Cardiac muscle cell (in vitro differentiated cells and primary cell): ENCODE measurements at regions not wholly inside any gene's neighbourhood (a gene's known extent, or its start where the extent isn't known, plus 50 kb on each side); places are given as distances from the start of the nearest gene placed in this dataset.

Experiments
- DNase-seq, 2 donors: peaks; one replicate each; pipeline versions ENCODE4 v3.0.0 to v3.0.0-alpha.2; 2010 to 2017; ENCODE audit warnings: low read depth in 1 of 2, low spot score in 1 of 2
- H3K27ac ChIP-seq: fragments of 200-600 bp; sonication (generic); 2 replicates; pipeline ENCODE4 v1.5.1; 2016
- H3K27me3 ChIP-seq: fragments of 200-600 bp; sonication (generic); 2 replicates; pipeline ENCODE4 v1.6.0; 2016; ENCODE audit warnings: control low read depth
- H3K36me3 ChIP-seq: fragments of 200-600 bp; sonication (generic); 2 replicates; pipeline ENCODE4 v1.5.1; 2016; ENCODE audit warnings: control low read depth
- H3K4me1 ChIP-seq: fragments of 200-600 bp; sonication (generic); 2 replicates; pipeline ENCODE4 v1.8.1; 2017; ENCODE audit warnings: low read depth, mild to moderate bottlenecking, mixed run types
- H3K4me3 ChIP-seq: fragments of 200-600 bp; sonication (generic); 2 replicates; pipeline ENCODE4 v1.5.1; 2016; ENCODE audit warnings: mild to moderate bottlenecking
- H3K9me3 ChIP-seq: fragments of 200-600 bp; sonication (generic); 2 replicates; pipeline ENCODE4 v1.5.1; 2017; ENCODE audit warnings: low read depth, mild to moderate bottlenecking, control low read depth
- CTCF ChIP-seq: IDR thresholded peaks from 2 replicates; pipeline ENCODE4 v1.5.1; 2012; ENCODE audit warnings: low read depth, mild to moderate bottlenecking, low read length

DNA sequence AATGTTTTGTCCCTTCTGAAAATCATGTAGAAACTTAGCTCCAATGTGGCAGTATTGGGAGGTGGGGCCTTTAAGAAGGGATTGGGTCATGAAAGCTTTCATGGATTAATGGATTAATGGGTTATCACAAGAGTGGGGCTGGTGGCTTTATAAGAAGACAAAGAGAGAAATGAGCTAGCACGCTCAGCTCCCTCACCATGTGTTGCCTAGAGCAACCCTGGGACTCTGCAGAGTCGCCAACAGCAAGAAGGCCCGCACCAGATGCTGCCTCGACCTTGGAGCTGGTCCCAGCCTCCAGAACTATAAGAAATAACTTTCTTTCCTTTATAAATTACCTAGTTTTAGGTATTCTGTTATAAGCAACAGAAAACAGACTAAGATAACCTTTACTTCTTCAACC lies 74.9 kb upstream of the HECW1 start:
- DNase-seq = no peak
- H3K9me3 ChIP-seq = no peaks in the 10 kb centered on the region
- no peak overlapping the region for H3K27ac ChIP-seq
- H3K27me3 ChIP-seq = no peaks in the 10 kb centered on the region
- H3K36me3 ChIP-seq = no peaks in the 10 kb centered on the region
- TF ChIP-seq CTCF = no peak
- peaks cover 14% of the 10 kb centered on the region for H3K4me1 ChIP-seq
- no peak overlapping the region for H3K4me3 ChIP-seq

GRCh38 chr7:43038254-43038653 lies 74.2 kb upstream of the HECW1 start:
- H3K4me1 ChIP-seq = peaks cover 14% of the 10 kb centered on the region
- no peaks in the 10 kb centered on the region for H3K36me3 ChIP-seq
- H3K27ac ChIP-seq = no peak overlapping the region
- H3K27me3 ChIP-seq = no peaks in the 10 kb centered on the region
- H3K9me3 ChIP-seq = no peaks in the 10 kb centered on the region
- no peak for TF ChIP-seq CTCF
- H3K4me3 ChIP-seq = no peak overlapping the region
- DNase-seq = peak in 1 of 2 donors; percentile 84

GRCh38 chr7:43039346-43039745 lies 73.1 kb upstream of the HECW1 start:
- Histone ChIP-seq H3K4me3 (no peak overlapping the region), H3K36me3 (no peaks in the 10 kb centered on the region), H3K9me3 (no peaks in the 10 kb centered on the region), H3K4me1 (peaks cover 14% of the 10 kb centered on the region), H3K27me3 (no peaks in the 10 kb centered on the region), H3K27ac (no peak overlapping the region)
- no peak for DNase-seq
- TF ChIP-seq CTCF = no peak

- Histone ChIP-seq H3K4me1 (peaks cover 14% of the 10 kb centered on the region), H3K27ac (no peak overlapping the region), H3K27me3 (no peaks in the 10 kb centered on the region), H3K9me3 (no peaks in the 10 kb centered on the region), H3K4me3 (no peak overlapping the region), H3K36me3 (no peaks in the 10 kb centered on the region)
- DNase-seq = no peak
- TF ChIP-seq CTCF = no peak
These were observed 72.0 kb upstream of the HECW1 start for GRCh38 chr7:43040461-43040860.

DNA sequence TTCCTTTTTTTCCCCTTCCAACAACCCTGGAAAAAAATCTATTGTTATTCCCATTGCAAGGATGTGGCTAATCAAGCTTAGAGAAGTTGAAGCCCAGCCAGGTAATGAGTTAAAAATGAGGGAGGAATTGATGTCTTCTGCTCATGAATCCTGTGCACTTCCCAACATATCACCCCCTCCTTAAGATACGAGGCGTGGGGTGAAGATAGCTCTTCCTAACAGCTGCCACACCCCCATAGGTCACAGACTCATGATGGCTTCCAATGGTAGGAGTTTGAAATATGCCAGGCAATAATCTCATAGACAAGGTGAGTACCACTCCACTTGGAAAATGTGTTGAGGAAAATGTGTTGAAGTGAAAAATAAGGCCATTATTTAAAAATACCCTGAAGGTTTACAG lies 71.3 kb upstream of the HECW1 start:
- no peak overlapping the region for H3K4me3 ChIP-seq
- no peaks in the 10 kb centered on the region for H3K36me3 ChIP-seq
- peaks cover 14% of the 10 kb centered on the region for H3K4me1 ChIP-seq
- H3K9me3 ChIP-seq = no peaks in the 10 kb centered on the region
- H3K27me3 ChIP-seq = no peaks in the 10 kb centered on the region
- no peak overlapping the region for H3K27ac ChIP-seq
- no peak for TF ChIP-seq CTCF
- no peak for DNase-seq

DNA sequence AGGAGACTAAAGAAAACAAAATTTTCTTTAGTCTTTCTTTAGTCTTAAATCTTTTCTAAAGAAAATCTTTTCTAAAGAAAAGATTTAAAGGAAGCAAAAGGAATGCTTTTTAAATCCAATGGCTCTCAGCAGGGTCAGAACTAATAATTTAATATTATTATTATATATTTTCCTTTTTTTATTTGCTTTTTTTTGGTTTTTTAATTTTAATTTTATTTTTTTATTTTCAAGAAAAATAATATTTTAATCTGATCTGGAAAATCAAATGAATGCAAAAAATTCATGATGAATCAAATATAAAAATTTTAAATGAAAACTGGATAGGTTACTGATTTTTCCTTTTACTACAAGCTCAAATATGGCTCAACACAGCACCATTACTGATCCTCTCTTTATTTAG lies 70.7 kb upstream of the HECW1 start:
- Histone ChIP-seq H3K4me1 (peaks cover 14% of the 10 kb centered on the region), H3K4me3 (no peak overlapping the region), H3K9me3 (no peaks in the 10 kb centered on the region), H3K36me3 (no peaks in the 10 kb centered on the region), H3K27ac (no peak overlapping the region), H3K27me3 (no peaks in the 10 kb centered on the region)
- no peak for DNase-seq
- TF ChIP-seq CTCF = no peak
